Hepatocyte (in vitro differentiated cells): ENCODE measurements at regions not wholly inside any gene's neighbourhood (a gene's known extent, or its start where the extent isn't known, plus 50 kb on each side); places are given as distances from the start of the nearest gene placed in this dataset.

Experiments
- EZH2 ChIP-seq: fragments of 200-600 bp; sonication (generic); IDR thresholded peaks from 2 replicates; pipeline ENCODE4 v1.6.1; 2016; ENCODE audit warnings: antibody characterized with exemption, mild to moderate bottlenecking, borderline replicate concordance
- EZH2phosphoT487 ChIP-seq: fragments of 200-600 bp; sonication (generic); IDR thresholded peaks from one replicate; pipeline ENCODE4 v1.6.1; 2018; ENCODE audit warnings: antibody characterized with exemption, mild to moderate bottlenecking, low read depth, moderate library complexity; ENCODE audit not compliant: unreplicated experiment, severe bottlenecking
- TF ChIP-seq, protein P1 (sequence below): fragments of 200-600 bp; sonication (generic); IDR thresholded peaks from 2 replicates; pipeline ENCODE4 v1.5.1; 2016; ENCODE audit warnings: antibody characterized with exemption, mild to moderate bottlenecking; ENCODE audit not compliant: poor library complexity

DNA sequence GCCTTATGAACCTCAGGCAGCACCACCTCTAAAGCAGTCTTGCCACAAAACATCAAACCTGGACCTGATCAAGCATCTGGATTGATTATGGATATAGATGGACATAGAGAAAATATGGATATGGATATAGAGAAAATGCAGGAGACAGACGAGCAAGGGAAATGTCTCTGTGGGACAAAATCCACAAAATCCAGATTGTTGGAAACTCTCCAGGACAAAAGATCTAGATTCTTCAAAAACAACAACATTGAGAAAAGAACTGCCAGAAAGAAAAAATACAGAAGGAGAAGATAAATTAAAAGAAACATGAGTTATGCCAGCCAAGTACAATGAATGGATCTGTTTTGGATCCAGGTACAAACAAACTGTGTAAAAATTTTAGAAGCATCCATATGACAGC lies 1176.5 kb downstream of the UQCRFS1 start:
- TF ChIP-seq, protein P1, sequence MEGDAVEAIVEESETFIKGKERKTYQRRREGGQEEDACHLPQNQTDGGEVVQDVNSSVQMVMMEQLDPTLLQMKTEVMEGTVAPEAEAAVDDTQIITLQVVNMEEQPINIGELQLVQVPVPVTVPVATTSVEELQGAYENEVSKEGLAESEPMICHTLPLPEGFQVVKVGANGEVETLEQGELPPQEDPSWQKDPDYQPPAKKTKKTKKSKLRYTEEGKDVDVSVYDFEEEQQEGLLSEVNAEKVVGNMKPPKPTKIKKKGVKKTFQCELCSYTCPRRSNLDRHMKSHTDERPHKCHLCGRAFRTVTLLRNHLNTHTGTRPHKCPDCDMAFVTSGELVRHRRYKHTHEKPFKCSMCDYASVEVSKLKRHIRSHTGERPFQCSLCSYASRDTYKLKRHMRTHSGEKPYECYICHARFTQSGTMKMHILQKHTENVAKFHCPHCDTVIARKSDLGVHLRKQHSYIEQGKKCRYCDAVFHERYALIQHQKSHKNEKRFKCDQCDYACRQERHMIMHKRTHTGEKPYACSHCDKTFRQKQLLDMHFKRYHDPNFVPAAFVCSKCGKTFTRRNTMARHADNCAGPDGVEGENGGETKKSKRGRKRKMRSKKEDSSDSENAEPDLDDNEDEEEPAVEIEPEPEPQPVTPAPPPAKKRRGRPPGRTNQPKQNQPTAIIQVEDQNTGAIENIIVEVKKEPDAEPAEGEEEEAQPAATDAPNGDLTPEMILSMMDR: no peak
- TF ChIP-seq EZH2: no peak
- no peak for TF ChIP-seq EZH2phosphoT487
